GM12878 (cell line): ENCODE measurements at regions not wholly inside any gene's neighbourhood (a gene's known extent, or its start where the extent isn't known, plus 50 kb on each side); places are given as distances from the start of the nearest gene placed in this dataset.

Source experiments
- ATAC-seq: fragments of 200-7000 bp; cut with Tn5 transposase; 3 replicates; pipeline ENCODE4 v1.9.1; 2020; ENCODE audit warnings: mild to moderate bottlenecking, moderate library complexity
- BruUV-seq: library from RNA; stranded (reverse); fragments of 400-500 nt; replicated peaks from 2 replicates; lab custom pipeline; 2021; lab: Mats Ljungman, UMichigan
- CTCF ChIA-PET: fragments of 300-600 bp; sonication (Branson Sonifier 250); formaldehyde crosslinking; extraction: SDS; loops from one replicate; lab custom pipeline; 2021; ENCODE audit warnings: inconsistent platforms; lab: Yijun Ruan, JAX
- POLR2A ChIA-PET: fragments of 350-600 bp; formaldehyde crosslinking; extraction: SDS; loops from one replicate; lab custom pipeline; 2021; ENCODE audit warnings: inconsistent platforms; lab: Charles Lee
- RAD21 ChIA-PET: fragments of 300-600 bp; sonication (Branson Sonifier 250); formaldehyde crosslinking; loops from one replicate; lab custom pipeline; 2023; ENCODE audit warnings: antibody characterized with exemption; ENCODE audit not compliant: unreplicated experiment; lab: Charles Lee
- SMC1A ChIA-PET: fragments of 300-600 bp; sonication (Branson Sonifier 250); formaldehyde crosslinking; loops from one replicate; lab custom pipeline; 2023; ENCODE audit not compliant: unreplicated experiment, uncharacterized antibody; lab: Charles Lee
- DNase-seq: peaks from one replicate; pipeline ENCODE4 v3.0.0-alpha.2; 2011; ENCODE audit warnings: low read depth, low spot score
- FAIRE-seq: peaks from 3 replicates; lab custom pipeline; 2011; peaks lifted over from hg19 to GRCh38; lab: Jason Lieb, UNC
- H2AFZ ChIP-seq: 2 replicates; pipeline ENCODE4 v1.6.0; 2011; ENCODE audit warnings: low read depth, low read length, control low read depth; ENCODE audit not compliant: control insufficient read depth
- H3K27ac ChIP-seq: 2 replicates; pipeline ENCODE4 v1.5.1; 2011; ENCODE audit warnings: control low read depth; ENCODE audit not compliant: control insufficient read depth, insufficient read depth
- H3K27me3 ChIP-seq, 2 experiments: replicated peaks in 1 of 2; 2 replicates each; pipeline versions ENCODE4 v1.6.0 to v1.6.1; 2011; ENCODE audit warnings: low read length in 1 of 2; ENCODE audit not compliant: control insufficient read depth in 2 of 2, insufficient read depth in 2 of 2
- H3K36me3 ChIP-seq, 2 experiments: 2 replicates each; pipeline ENCODE4 v1.5.1; 2011; ENCODE audit warnings: low read length in 1 of 2; ENCODE audit not compliant: control insufficient read depth in 2 of 2, insufficient read depth in 2 of 2
- H3K4me1 ChIP-seq: 2 replicates; pipeline ENCODE4 v1.6.1; 2011; ENCODE audit warnings: mild to moderate bottlenecking, low read length, moderate library complexity, mixed read lengths; ENCODE audit not compliant: control insufficient read depth, insufficient read depth
- H3K4me2 ChIP-seq: 2 replicates; pipeline ENCODE4 v1.6.0; 2011; ENCODE audit warnings: control low read depth; ENCODE audit not compliant: control insufficient read depth, insufficient read depth
- H3K4me3 ChIP-seq: fragments of 200-600 bp; sonication (generic); 2 replicates; pipeline ENCODE4 v1.5.1; 2016
- H3K79me2 ChIP-seq: 2 replicates; pipeline ENCODE4 v1.6.0; 2011; ENCODE audit warnings: low read length; ENCODE audit not compliant: control insufficient read depth, insufficient read depth
- H3K9ac ChIP-seq: 2 replicates; pipeline ENCODE4 v1.8.0; 2011; ENCODE audit warnings: low read length, control low read depth, mixed read lengths; ENCODE audit not compliant: control insufficient read depth, insufficient read depth
- H3K9me3 ChIP-seq: replicated peaks from 3 replicates; pipeline ENCODE4 v1.5.1; 2011; ENCODE audit warnings: mild to moderate bottlenecking, low read length; ENCODE audit not compliant: control insufficient read depth, insufficient read depth
- H4K20me1 ChIP-seq: 2 replicates; pipeline ENCODE4 v1.6.0; 2011; ENCODE audit not compliant: control insufficient read depth, insufficient read depth
- BCL11A ChIP-seq: IDR thresholded peaks from 2 replicates; pipeline ENCODE4 v1.6.1; 2011; ENCODE audit warnings: low read depth, low read length
- DPF2 ChIP-seq: fragments of 450-650 bp; IDR thresholded peaks from 2 replicates; pipeline ENCODE4 v1.6.1; 2017; ENCODE audit warnings: mild to moderate bottlenecking
- EGR1 ChIP-seq, 2 experiments: IDR thresholded peaks; 1 replicate in 1 of 2; 2 replicates in 1 of 2; pipeline ENCODE4 v1.6.1; 2011 to 2012; ENCODE audit warnings: low read depth in 2 of 2, low read length in 2 of 2, borderline replicate concordance in 1 of 2, mild to moderate bottlenecking in 1 of 2, moderate library complexity in 1 of 2
- WGBS: methylation state at CpG from one replicate; pipeline ENCODE4 v1.1.6; 2016; ENCODE audit warnings: low lambda C conversion rate; ENCODE audit not compliant: insufficient replicate concordance, insufficient coverage; ENCODE audit errors: missing lambda C conversion rate; 5-methylcytosine and 5-hydroxymethylcytosine counted together
- in situ Hi-C: fragments of 300-500 bp; cut with MboI; formaldehyde crosslinking; loops from 9 replicates; pipeline ENCODE4 v1.14.3; 2018; ENCODE audit warnings: mixed read lengths
- intact Hi-C: fragments of 100-400 bp; cut with micrococcal nuclease; formaldehyde crosslinking; loops from one replicate; pipeline ENCODE4 v1.14.2; 2022; ENCODE audit not compliant: unreplicated experiment

DNA sequence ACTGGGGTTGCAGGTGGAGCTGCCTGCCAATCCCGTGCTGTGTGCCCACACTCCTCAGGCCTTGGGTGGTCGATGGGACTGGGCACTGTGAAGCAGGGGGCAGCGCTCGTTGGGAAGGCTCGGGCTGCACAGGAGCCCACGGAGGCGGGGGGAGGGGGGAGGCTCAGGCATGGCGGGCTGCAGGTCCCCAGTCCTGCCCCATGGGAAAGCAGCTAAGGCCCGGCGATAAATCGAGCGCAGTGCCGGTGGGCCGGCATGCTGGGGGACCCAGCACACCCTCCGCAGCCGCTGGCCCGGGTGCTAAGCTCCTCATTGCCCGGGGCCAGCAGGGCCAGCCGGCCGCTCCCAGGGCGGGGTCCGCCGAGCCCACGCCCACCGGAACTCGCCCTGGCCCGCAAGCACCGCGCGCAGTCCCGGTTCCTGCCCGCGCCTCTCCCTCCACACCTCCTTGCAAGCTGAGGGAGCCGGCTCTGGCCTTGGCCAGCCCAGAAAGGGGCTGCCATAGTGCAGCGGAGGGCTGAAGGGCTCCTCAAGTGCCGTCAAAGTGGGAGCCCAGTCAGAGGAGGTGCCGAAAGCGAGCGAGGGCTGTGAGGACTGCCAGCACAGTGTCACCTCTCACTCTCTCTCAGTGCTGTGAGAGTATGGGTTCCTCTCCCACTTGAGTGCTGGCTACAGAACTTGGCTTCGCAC lies 1210.6 kb upstream of the NXPH2 start:
- intact Hi-C loops (no loop called here), in situ Hi-C loops (no loop called here)
- DNase-seq (no peak), ATAC-seq (no peak), FAIRE-seq (no peak)
- SMC1A ChIA-PET, result no interaction called here
- Histone ChIP-seq H3K4me3 (no peak overlapping the region), H3K4me2 (no peak overlapping the region), H2AFZ (no peak overlapping the region), H3K27me3 (no peaks in the 10 kb centered on the region), H3K27ac (no peak overlapping the region), H3K9ac (no peak overlapping the region), H3K36me3 (no peaks in the 10 kb centered on the region), H4K20me1 (no peaks in the 10 kb centered on the region), H3K9me3 (no peaks in the 10 kb centered on the region), H3K4me1 (no peaks in the 10 kb centered on the region), H3K79me2 (no peaks in the 10 kb centered on the region)
- RAD21 ChIA-PET, result no interaction called here
- no peak for TF ChIP-seq BCL11A
- POLR2A ChIA-PET, result no interaction called here
- BruUV-seq, result no TSS peak
- CTCF ChIA-PET, result no interaction called here
- 62% methylated on average over 16 of the region's 40 CpGs for WGBS

DNA sequence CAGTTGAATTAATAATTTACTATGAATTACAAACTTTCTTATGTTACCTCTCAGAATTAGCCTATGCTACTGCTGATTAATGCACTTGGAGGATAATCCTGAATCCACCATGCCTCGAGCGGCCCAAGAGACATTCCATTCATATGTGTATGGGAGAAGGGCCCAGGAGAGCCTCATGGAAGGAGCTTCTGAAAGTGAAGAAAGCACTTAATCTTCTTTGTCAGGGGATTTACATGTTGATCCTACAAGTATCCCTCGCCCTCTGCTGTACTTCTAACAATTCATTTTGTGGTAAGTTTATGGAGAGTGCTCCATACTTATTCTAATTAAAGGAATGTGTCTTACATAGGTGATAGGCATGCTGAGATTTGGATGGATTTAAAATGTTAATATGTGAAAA lies 1189.1 kb upstream of the NXPH2 start:
- no peaks in the 10 kb centered on the region for H4K20me1 ChIP-seq
- ChIA-PET CTCF (no interaction called here), POLR2A (no interaction called here)
- no peaks in the 10 kb centered on the region for H3K79me2 ChIP-seq
- no peak overlapping the region for H3K27ac ChIP-seq
- H3K9me3 ChIP-seq, result no peaks in the 10 kb centered on the region
- H2AFZ ChIP-seq, result no peak overlapping the region
- intact Hi-C loops, result no loop called here
- H3K36me3 ChIP-seq, result no peaks in the 10 kb centered on the region
- H3K9ac ChIP-seq, result no peak overlapping the region
- TF ChIP-seq DPF2, result no peak
- TF ChIP-seq EGR1 (IDR thresholded peaks at IDR 0.05; ENCODE audit: borderline replicate concordance in 1 of 2, low read depth in 2 of 2, low read length in 2 of 2), result no peak
- TF ChIP-seq, all 136 proteins: peak for 0
- SMC1A ChIA-PET, result no interaction called here
- FAIRE-seq, result no peak
- WGBS, result 1% methylated on average over 3 of the region's 3 CpGs
- in situ Hi-C loops, result no loop called here
- no peak for ATAC-seq
- no peak for DNase-seq
- BruUV-seq, result no TSS peak
- no peaks in the 10 kb centered on the region for H3K4me1 ChIP-seq
- no peak overlapping the region for H3K4me2 ChIP-seq
- H3K27me3 ChIP-seq, result no peaks in the 10 kb centered on the region
- RAD21 ChIA-PET, result no interaction called here
- no peak overlapping the region for H3K4me3 ChIP-seq
